ENCODE measurements at regions not wholly inside any gene's neighbourhood (a gene's known extent, or its start where the extent isn't known, plus 50 kb on each side); places are given as distances from the start of the nearest gene placed in this dataset.

GRCh38 chr18:6476190-6476589 is 61.5 kb upstream of the L3MBTL4 start (continued):
- no peak for TF ChIP-seq YY1 (IDR thresholded peaks at IDR 0.05; ENCODE audit: borderline replicate concordance in 1 of 3, control insufficient read depth in 1 of 3, extremely low read depth in 1 of 3, insufficient read depth in 3 of 3, insufficient read length in 1 of 3, insufficient replicate concordance in 2 of 3, low read depth in 1 of 3, low read length in 2 of 3)
- TF ChIP-seq SREBF2 (CRISPR knock-in tag; IDR thresholded peaks at IDR 0.05) = no peak
- TF ChIP-seq RBM39 (optimal IDR thresholded peaks at IDR 0.05; ENCODE audit: low read depth, low read length) = no peak
- no peak for TF ChIP-seq TAF9B (IDR thresholded peaks at IDR 0.05; ENCODE audit: partially characterized antibody)
- no peak for TF ChIP-seq ZBTB1 (CRISPR knock-in tag; IDR thresholded peaks at IDR 0.05; ENCODE audit: borderline replicate concordance, low read depth)
- no peak for TF ChIP-seq BHLHE40 (IDR thresholded peaks at IDR 0.05; ENCODE audit: low read length)
- no peak for TF ChIP-seq ZNF398 (CRISPR knock-in tag; IDR thresholded peaks at IDR 0.05)
- TF ChIP-seq BCL6 (CRISPR knock-in tag; IDR thresholded peaks at IDR 0.05) = no peak
- TF ChIP-seq MECOM (CRISPR knock-in tag; IDR thresholded peaks at IDR 0.05) = no peak
- no peak for TF ChIP-seq ZNF518B (CRISPR knock-in tag; IDR thresholded peaks at IDR 0.05)
- TF ChIP-seq HMBOX1 (IDR thresholded peaks at IDR 0.05) = no peak
- no peak for TF ChIP-seq KAT7 (CRISPR knock-in tag; IDR thresholded peaks at IDR 0.05; ENCODE audit: borderline replicate concordance)
- TF ChIP-seq PRPF4 (IDR thresholded peaks at IDR 0.05; ENCODE audit: insufficient read depth, low read depth, low read length, poor library complexity, severe bottlenecking) = no peak
- no peak for TF ChIP-seq PHF21A (IDR thresholded peaks at IDR 0.05; ENCODE audit: borderline replicate concordance, low read depth)
